K562 (cell line): ENCODE measurements at regions not wholly inside any gene's neighbourhood (a gene's known extent, or its start where the extent isn't known, plus 50 kb on each side); places are given as distances from the start of the nearest gene placed in this dataset.

Source experiments
- ARNT ChIP-seq, 2 experiments: fragments of 450-650 bp; IDR thresholded peaks; 2 replicates each; pipeline ENCODE4 v1.6.1; 2016; ENCODE audit warnings: mild to moderate bottlenecking in 1 of 2
- GABPB2 ChIP-seq: fragments of 250-450 bp; sonication (Bioruptor Pico); conservative IDR thresholded peaks from 2 replicates; pipeline ENCODE4 v1.5.1; 2021; ENCODE audit warnings: mild to moderate bottlenecking
- NFATC3 ChIP-seq: fragments of 450-650 bp; IDR thresholded peaks from 2 replicates; pipeline ENCODE4 v1.6.1; 2017; ENCODE audit warnings: mild to moderate bottlenecking
- USF1 ChIP-seq: sonication (generic); formaldehyde crosslinking; IDR thresholded peaks from 2 replicates; pipeline ENCODE4 v1.9.0; 2022; ENCODE audit warnings: mild to moderate bottlenecking, missing genetic modification reagents
- ZBTB43 ChIP-seq: sonication (generic); formaldehyde crosslinking; IDR thresholded peaks from 2 replicates; pipeline ENCODE4 v1.8.0; 2023; ENCODE audit warnings: mild to moderate bottlenecking, missing genetic modification reagents

GRCh38 chr5:103456476-103456875, 106.1 kb downstream of the NUDT12 start:
- TF ChIP-seq ZBTB43 (CRISPR knock-in tag) (no peak), NFATC3 (no peak), GABPB2 (CRISPR knock-in tag) (no peak), ARNT (IDR thresholded peaks at IDR 0.05) (no peak), USF1 (no peak)
